LNCAP (cell line): ENCODE measurements at regions not wholly inside any gene's neighbourhood (a gene's known extent, or its start where the extent isn't known, plus 50 kb on each side); places are given as distances from the start of the nearest gene placed in this dataset.

Experiments
- CTCF ChIP-seq: fragments of 450-650 bp; IDR thresholded peaks from 2 replicates; pipeline ENCODE4 v1.5.1; 2017; ENCODE audit warnings: mild to moderate bottlenecking

GRCh38 chr3:30458376-30459171, 147.8 kb upstream of the TGFBR2 start:
- no peak for TF ChIP-seq CTCF

- TF ChIP-seq CTCF = no peak
Measured at GRCh38 chr3:30461311-30461710, 145.1 kb upstream of the TGFBR2 start.

GRCh38 chr3:30462721-30463470, 143.5 kb upstream of the TGFBR2 start:
- no peak for TF ChIP-seq CTCF

- TF ChIP-seq CTCF = no peak
Measured at GRCh38 chr3:30464381-30464780, 142.0 kb upstream of the TGFBR2 start.

GRCh38 chr3:30465454-30465853, 140.9 kb upstream of the TGFBR2 start:
- no peak for TF ChIP-seq CTCF

GRCh38 chr3:30467596-30468238, 138.7 kb upstream of the TGFBR2 start:
- no peak for TF ChIP-seq CTCF

- no peak for TF ChIP-seq CTCF
Measured at GRCh38 chr3:30469133-30469532, 137.3 kb upstream of the TGFBR2 start.
